ENCODE measurements at regions not wholly inside any gene's neighbourhood (a gene's known extent, or its start where the extent isn't known, plus 50 kb on each side); places are given as distances from the start of the nearest gene placed in this dataset.

GRCh38 chr15:27673766-27674445 is 425.2 kb downstream of the OCA2 start:
- Histone ChIP-seq H2AFZ (ENCODE audit: low read length) (no peak overlapping the region), H2BK5ac (ENCODE audit: insufficient read length, low read length) (no peak overlapping the region), H2BK120ac (ENCODE audit: low read depth, low read length, poor library complexity, severe bottlenecking) (no peak overlapping the region), H4K8ac (replicated peaks; ENCODE audit: insufficient read length, low read depth, low read length) (no peak overlapping the region), H3K4me2 (ENCODE audit: insufficient read depth, insufficient read length, low read length) (no peak overlapping the region), H2BK12ac (ENCODE audit: insufficient read length, low read depth, low read length) (no peak overlapping the region), H3K23me2 (ENCODE audit: insufficient read length, low read depth, low read length, poor library complexity, severe bottlenecking) (no peaks in the 10 kb centered on the region), H2AK5ac (ENCODE audit: insufficient read length, low read length) (no peak overlapping the region), H3K4ac (ENCODE audit: low read depth, low read length) (no peak overlapping the region), H3T11ph (ENCODE audit: low read length) (no peak overlapping the region), H2BK15ac (ENCODE audit: low read depth, low read length) (no peak overlapping the region), H3K56ac (ENCODE audit: insufficient read length, low read depth, low read length) (no peak overlapping the region), H3K14ac (ENCODE audit: insufficient read depth, low read length) (no peak overlapping the region), H4K20me1 (ENCODE audit: control insufficient read depth, insufficient read depth, insufficient read length) (no peaks in the 10 kb centered on the region), H3K27me3 (ENCODE audit: insufficient read depth, low read length) (no peaks in the 10 kb centered on the region), H3K79me2 (ENCODE audit: insufficient read depth, low read length) (no peaks in the 10 kb centered on the region), H4K5ac (ENCODE audit: insufficient read length, low read depth, low read length) (no peak overlapping the region), H3K23ac (ENCODE audit: insufficient read length, low read depth, low read length) (no peak overlapping the region), H3K4me1 (ENCODE audit: insufficient read depth, low read length) (peaks cover 2% of the 10 kb centered on the region; the same call in 1 of the 2 replicates), H3K79me1 (ENCODE audit: insufficient read depth, low read depth, low read length, poor library complexity, severe bottlenecking) (no peaks in the 10 kb centered on the region), H3K18ac (ENCODE audit: insufficient read length, low read depth, low read length) (no peak overlapping the region), H2BK20ac (ENCODE audit: low read depth, low read length, poor library complexity, severe bottlenecking) (no peak overlapping the region), H3K27ac (ENCODE audit: insufficient read length, low read depth, low read length) (no peak overlapping the region), H3K9ac (ENCODE audit: extremely low read depth, insufficient read length, low read length) (no peak overlapping the region), H3K9me3 (ENCODE audit: control insufficient read depth, low read depth, low read length) (no peaks in the 10 kb centered on the region), H4K91ac (ENCODE audit: insufficient read length, low read depth, low read length) (no peak overlapping the region)
- Mint-ChIP-seq H3K36me3 (ENCODE audit: insufficient read depth in 1 of 3, low read depth in 3 of 3) (no peaks in the 10 kb centered on the region; a peak in 2 of 7 replicates), H3K4me1 (peaks cover 18 to 30% of the 10 kb centered on the region in 2 experiments), H3K27ac (no peak overlapping the region), H3K9me3 (no peaks in the 10 kb centered on the region; a peak in 1 of 5 replicates), H3K27me3 (ENCODE audit: low read depth) (peaks cover 15% of the 10 kb centered on the region), H3K4me3 (no peak overlapping the region)
- no peak for DNase-seq
- no CpG with 5 or more reads among the region's 15 CpGs for whole genome bisulfite sequencing (ENCODE audit: extremely low coverage, insufficient read length, low lambda C conversion rate)
- no peak for TF ChIP-seq CTCF (conservative IDR thresholded peaks at IDR 0.05)
